ENCODE measurements at regions not wholly inside any gene's neighbourhood (a gene's known extent, or its start where the extent isn't known, plus 50 kb on each side); places are given as distances from the start of the nearest gene placed in this dataset.
"Not testable (repeated sequence)": the region's sequence is repeated elsewhere in the genome, so short reads cannot be mapped to it uniquely, and the experiment has no call there.

DNA sequence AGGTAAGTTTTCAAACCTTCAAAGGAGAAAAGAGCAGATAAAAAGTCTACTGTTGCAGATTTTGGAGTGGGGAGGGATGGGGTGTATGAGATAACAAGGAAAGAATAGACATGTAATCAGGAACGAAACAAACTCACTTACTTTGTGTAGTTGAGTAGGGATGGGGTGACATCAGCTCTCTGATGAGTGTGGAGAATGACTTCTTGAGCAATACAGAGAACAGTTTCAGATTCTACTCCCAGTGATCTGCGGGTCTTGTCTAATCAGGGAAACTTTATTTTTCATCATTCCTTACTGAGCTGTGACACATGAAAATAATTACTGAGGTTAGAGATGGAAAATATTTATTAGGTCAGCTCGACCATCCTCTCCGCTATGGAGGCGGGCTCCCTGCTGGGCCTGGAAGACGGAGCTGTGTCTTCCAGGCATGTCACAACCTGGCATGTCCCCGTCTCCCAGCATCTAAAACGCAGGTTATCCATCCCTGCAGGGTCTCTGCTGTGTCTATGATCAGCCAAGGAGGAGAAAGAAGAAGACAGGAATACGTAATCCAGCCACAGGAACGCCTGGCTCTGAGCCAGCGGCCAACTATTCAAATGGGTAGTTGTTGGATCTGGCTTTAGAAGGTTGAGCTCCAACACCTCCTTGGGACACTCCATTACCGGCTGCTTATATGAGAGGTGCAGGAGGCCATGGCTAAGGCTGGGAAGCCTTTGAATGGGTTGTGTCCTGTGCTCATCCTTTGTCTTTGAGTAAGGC is 99.0 kb upstream of the SATB2 start:
- no peak for DNase-seq

DNA sequence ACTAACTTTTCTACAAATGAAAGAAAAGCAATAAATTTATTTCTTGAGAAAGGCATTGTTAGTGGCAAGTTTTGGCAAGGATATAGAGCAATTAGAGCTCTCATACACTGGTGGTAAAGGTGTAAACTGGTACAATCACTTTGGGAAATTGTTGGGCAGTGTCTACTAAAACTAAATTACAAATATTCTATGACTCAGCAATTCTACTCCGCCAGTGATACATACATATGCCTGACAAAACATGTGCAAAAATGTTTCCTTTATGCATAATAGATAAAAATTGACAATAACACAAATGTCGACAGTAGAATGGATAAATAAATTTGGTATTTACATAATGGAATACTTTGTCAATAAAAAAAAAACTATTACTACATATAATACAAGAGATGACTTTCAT is 96.3 kb upstream of the SATB2 start:
- no peak for DNase-seq

DNA sequence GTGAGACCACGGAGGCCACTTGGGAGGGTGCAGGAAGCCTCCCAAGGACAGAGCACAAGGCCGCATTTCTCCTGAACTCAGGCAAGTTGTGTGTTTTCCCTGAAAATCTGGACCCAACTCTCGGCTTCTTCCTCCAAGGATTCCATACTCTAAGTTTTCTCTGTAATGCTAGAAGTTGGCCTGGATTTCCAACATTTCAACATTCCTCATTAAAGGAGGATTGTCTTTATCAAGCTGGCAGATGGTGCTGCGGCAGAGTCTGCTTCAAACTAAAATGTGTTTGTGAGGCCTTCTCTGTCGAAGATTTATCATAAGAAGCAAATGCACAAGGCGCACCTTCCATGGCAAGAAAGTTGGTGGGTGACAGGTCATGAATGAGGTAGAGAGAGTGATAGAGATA is 94.4 kb upstream of the SATB2 start:
- no peak for DNase-seq

DNA sequence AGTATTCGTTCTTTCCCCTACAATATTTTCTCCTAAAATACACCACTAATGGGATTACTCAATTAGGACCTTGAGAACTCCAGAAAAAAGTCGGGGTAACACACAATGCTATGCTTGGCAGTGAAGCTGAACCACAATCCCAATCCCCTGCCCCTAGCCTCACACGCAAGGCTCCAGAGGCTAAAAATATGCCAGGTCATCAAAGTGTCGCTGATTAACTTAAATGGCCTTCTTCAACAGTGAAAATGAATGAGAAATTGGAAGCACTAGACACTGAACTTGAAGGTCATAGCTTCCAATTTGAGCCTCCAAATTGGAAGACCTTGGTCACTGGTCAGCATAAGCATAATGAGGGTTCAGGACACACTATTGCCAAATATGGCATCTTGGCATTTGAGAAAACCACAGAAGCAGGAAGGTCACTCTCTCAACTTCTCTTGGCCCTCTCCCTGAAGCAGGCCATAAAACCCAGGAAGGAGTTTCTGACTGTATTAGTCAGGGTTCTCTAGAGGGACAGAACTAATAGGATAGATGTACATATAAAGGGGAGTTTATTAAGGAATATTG is 86.0 kb upstream of the SATB2 start:
- no peak for DNase-seq

DNA sequence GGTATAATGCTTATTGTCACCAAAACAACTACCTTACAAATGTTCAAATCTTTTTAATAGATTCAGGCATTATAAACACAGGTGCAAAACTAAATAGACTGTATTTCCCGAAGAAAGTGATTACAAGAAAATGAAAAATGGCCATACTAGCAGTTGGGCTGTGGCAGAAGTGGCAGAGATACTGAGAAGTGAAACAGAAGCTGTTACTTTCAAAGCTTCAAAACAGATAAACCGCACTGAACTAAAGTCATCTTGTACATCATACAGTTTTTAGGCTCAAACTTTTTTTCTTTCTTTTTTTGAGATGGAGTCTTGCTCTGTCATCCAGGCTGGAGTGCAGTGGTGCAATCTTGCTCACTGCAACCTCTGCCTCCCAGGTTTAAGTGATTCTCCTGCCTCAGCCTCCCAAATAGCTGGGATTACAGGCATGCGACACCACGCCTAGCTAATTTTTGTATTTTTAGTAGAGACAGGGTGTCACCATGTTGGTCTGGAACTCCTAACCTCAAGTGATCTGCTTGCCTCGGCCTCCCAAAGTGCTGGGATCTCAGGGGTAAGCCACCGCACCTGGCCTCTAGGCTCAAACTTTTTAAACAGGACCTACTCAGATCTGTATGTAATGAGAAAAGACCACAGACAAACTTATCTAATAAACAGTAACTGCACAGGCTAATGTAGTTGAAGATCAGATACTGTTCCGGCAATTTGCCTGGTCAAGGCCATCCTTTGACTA is 77.9 kb upstream of the SATB2 start:
- no peak for DNase-seq

DNA sequence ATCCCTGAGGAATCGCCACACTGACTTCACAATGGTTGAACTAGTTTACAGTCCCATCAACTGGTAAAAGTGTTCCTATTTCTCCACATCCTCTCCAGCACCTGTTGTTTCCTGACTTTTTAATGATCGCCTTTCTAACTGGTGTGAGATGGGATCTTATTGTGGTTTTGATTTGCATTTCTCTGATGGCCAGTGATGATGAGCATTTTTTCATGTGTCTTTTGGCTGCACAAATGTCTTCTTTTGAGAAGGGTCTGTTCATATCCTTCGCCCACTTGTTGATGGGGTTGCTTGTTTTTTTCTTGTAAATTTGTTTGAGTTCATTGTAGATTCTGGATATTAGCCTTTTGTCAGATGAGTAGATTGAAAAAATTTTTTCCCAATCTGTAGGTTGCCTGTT is 76.1 kb upstream of the SATB2 start:
- DNase-seq: not testable (repeated sequence)

DNA sequence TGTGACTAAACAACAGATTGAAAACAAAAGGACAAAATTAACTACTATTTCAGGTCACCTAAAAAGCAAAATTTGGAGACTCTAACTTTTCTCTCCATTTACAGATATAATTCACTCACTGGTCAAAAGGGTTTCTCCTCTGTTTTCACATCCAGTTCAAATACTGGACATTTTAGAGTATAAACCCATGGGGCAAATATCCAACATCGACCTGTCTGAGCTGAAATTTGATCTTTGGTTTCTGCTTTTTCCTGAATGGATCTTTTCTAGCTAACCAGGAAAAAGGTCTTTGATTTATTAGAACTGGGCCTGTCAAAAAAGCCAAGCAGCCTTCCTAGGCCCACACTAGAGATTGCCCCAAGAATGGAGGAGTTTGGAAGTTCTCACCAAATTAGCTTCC is 69.3 kb upstream of the SATB2 start:
- no peak for DNase-seq

DNA sequence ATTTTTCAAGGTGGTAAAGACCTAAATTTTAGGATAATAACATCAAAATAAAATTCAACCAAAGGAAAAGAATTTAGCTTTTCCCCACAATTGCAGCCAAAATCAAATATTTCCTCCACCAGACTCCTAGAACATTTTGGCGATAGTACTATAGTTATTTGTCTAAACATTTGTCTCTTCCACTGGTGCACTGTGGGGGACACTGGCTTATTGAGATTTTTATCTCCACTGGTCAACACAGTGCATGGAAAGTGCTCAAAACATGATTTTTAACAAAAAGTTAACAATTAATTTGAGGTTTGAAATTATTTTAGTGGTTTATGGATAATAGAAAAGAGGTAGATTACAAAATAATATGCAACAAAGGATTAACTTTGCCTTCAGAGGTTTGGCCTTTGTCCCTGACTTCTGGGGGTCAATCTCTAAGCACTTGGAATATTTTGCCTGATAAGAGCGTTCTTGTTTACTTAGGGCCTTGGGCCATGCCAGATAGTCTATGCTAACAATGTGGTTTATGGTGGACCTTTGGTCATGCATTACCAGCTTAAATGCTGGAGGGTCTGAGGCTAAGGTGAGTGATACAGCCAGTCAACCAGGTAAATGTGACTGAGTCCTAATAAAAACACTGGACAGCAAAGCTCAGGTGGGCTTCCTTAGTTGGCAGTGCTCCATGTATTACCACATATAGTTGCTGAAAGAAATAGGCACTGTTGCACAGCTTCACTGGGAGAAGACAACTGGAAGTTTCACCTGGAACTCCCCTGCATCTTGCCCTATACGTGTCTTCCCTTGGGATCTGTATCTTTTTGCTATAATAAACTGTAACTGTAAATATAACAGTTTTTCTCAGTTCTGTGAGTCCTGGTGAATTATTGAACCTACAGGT is 67.2 kb upstream of the SATB2 start:
- DNase-seq: no peak

DNA sequence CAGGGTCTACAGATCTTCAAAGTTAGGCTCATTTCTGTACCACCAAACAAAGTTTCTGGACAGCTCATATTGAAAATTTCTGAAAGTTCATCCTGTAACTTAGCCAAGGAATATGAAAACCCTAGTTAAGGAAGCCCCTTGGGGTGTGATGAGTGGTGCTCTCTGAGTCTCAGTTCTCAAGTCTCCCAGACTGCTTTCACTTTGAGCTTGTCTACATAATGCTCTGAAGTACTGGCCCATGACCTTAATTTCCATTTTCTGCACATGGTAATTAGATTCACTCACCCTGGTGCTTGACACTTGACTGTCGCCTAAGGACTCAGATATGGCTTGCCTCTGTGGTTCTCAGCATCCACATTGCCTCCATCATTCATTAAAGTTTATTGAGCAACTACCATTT is 51.7 kb upstream of the SATB2 start:
- DNase-seq: no peak

All from C1 segment of cervical spinal cord (tissue), 14 donors.